K562 (cell line): ENCODE measurements at regions not wholly inside any gene's neighbourhood (a gene's known extent, or its start where the extent isn't known, plus 50 kb on each side); places are given as distances from the start of the nearest gene placed in this dataset.

Experiments used
- MNT ChIP-seq, 2 experiments: fragments of 450-650 bp; conservative IDR thresholded peaks; 2 replicates each; pipeline ENCODE4 v1.6.1; 2017; ENCODE audit warnings: mild to moderate bottlenecking in 2 of 2, moderate library complexity in 2 of 2
- RERE ChIP-seq: sonication (generic); formaldehyde crosslinking; IDR thresholded peaks from 2 replicates; pipeline ENCODE4 v1.8.0; 2023; ENCODE audit warnings: missing genetic modification reagents, mild to moderate bottlenecking, borderline replicate concordance
- ZC3H4 ChIP-seq: sonication (generic); formaldehyde crosslinking; IDR thresholded peaks from 2 replicates; pipeline ENCODE4 v1.9.0; 2021; ENCODE audit warnings: missing genetic modification reagents, borderline replicate concordance

GRCh38 chr1:55749975-55750627, 534.9 kb upstream of the USP24 start (continued):
- no peak for TF ChIP-seq RERE (CRISPR knock-in tag)
- no peak for TF ChIP-seq ZC3H4 (CRISPR knock-in tag)
- TF ChIP-seq MNT (conservative IDR thresholded peaks at IDR 0.05) = no peak
- TF ChIP-seq, all 486 proteins: peak for 0
